ENCODE measurements at regions not wholly inside any gene's neighbourhood (a gene's known extent, or its start where the extent isn't known, plus 50 kb on each side); places are given as distances from the start of the nearest gene placed in this dataset.

- TF ChIP-seq CTCF (IDR thresholded peaks at IDR 0.05; ENCODE audit: poor library complexity, severe bottlenecking) (no peak), EZH2 (IDR thresholded peaks at IDR 0.05; ENCODE audit: borderline replicate concordance, insufficient read depth, low read length, poor library complexity, severe bottlenecking) (no peak), TAF1 (IDR thresholded peaks at IDR 0.05; ENCODE audit: low read depth) (no peak), POLR2AphosphoS5 (IDR thresholded peaks at IDR 0.05) (no peak), EP300 (conservative IDR thresholded peaks at IDR 0.05; ENCODE audit: poor library complexity, severe bottlenecking) (no peak), REST (IDR thresholded peaks at IDR 0.05; ENCODE audit: borderline replicate concordance) (no peak)
Measured at GRCh38 chr20:22825546-22825945, 209.6 kb upstream of the SSTR4 start.

All from neural cell (in vitro differentiated cells).